ENCODE measurements at regions not wholly inside any gene's neighbourhood (a gene's known extent, or its start where the extent isn't known, plus 50 kb on each side); places are given as distances from the start of the nearest gene placed in this dataset.

DNA sequence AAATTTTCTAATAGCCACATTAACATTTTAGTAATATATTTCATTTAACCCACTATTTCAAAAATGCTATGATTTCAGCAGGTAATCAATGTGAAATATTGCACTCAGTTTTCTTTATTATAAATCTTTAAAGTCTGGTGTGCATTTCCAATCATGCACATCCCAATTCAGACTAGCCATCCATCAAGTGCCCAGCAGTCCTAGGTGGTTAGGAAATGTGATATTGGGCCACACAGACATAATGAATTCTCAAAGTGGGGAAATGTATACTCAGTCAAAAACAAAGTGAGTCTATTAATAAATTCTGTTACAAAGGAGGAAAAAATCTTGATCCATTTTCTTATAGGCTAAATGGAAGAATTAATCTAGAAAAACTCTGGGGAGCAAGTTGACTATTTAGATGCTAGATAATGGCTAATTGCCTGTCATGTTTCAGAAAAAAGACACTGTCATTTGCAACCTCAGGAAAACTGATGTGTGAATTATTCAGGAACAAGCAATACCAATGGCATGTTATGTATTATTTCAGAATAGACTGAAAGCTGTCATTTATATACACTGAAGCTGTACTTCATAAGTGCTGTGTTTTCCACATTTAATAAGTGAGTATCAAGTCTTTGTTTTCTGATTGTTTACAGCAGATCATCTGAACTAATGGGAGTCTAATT, 629.1 kb upstream of the ADARB2 start:
- TF ChIP-seq, protein P1, sequence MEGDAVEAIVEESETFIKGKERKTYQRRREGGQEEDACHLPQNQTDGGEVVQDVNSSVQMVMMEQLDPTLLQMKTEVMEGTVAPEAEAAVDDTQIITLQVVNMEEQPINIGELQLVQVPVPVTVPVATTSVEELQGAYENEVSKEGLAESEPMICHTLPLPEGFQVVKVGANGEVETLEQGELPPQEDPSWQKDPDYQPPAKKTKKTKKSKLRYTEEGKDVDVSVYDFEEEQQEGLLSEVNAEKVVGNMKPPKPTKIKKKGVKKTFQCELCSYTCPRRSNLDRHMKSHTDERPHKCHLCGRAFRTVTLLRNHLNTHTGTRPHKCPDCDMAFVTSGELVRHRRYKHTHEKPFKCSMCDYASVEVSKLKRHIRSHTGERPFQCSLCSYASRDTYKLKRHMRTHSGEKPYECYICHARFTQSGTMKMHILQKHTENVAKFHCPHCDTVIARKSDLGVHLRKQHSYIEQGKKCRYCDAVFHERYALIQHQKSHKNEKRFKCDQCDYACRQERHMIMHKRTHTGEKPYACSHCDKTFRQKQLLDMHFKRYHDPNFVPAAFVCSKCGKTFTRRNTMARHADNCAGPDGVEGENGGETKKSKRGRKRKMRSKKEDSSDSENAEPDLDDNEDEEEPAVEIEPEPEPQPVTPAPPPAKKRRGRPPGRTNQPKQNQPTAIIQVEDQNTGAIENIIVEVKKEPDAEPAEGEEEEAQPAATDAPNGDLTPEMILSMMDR (IDR thresholded peaks at IDR 0.05; ENCODE audit: poor library complexity), result no peak
- TF ChIP-seq EZH2phosphoT487 (IDR thresholded peaks at IDR 0.05; ENCODE audit: low read depth, severe bottlenecking, unreplicated experiment), result no peak
